ENCODE measurements at regions not wholly inside any gene's neighbourhood (a gene's known extent, or its start where the extent isn't known, plus 50 kb on each side); places are given as distances from the start of the nearest gene placed in this dataset.

DNA sequence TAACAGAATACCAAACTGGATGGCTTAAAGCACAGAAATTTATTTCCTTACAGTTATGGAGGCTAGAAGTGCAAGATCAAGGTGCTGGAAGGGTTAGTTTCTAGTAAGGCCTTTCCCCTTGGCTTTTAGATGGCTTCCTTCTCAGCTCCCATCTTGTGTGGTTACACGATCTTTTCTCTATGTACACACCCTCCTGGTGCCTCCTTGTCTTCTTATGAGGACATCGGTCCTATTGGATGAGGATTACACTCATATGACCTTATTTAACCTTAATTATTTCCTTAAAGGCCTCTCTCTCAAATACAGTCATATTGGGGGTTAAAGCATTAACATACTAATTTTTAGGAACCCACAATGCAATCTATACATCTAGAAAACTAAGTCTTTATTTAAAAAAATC, 787.9 kb upstream of the GALNTL6 start:
- Histone ChIP-seq H3K36me3 (no peaks in the 10 kb centered on the region), H3K4me1 (no peaks in the 10 kb centered on the region), H3K4me3 (no peak overlapping the region), H3K9me3 (no peaks in the 10 kb centered on the region), H3K27me3 (no peaks in the 10 kb centered on the region), H3K27ac (no peak overlapping the region)
- no peak for ATAC-seq
- intact Hi-C loops (cut with DNase I): no loop called here
- no peak for DNase-seq
- TF ChIP-seq, protein P1, sequence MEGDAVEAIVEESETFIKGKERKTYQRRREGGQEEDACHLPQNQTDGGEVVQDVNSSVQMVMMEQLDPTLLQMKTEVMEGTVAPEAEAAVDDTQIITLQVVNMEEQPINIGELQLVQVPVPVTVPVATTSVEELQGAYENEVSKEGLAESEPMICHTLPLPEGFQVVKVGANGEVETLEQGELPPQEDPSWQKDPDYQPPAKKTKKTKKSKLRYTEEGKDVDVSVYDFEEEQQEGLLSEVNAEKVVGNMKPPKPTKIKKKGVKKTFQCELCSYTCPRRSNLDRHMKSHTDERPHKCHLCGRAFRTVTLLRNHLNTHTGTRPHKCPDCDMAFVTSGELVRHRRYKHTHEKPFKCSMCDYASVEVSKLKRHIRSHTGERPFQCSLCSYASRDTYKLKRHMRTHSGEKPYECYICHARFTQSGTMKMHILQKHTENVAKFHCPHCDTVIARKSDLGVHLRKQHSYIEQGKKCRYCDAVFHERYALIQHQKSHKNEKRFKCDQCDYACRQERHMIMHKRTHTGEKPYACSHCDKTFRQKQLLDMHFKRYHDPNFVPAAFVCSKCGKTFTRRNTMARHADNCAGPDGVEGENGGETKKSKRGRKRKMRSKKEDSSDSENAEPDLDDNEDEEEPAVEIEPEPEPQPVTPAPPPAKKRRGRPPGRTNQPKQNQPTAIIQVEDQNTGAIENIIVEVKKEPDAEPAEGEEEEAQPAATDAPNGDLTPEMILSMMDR (IDR thresholded peaks at IDR 0.05): no peak

DNA sequence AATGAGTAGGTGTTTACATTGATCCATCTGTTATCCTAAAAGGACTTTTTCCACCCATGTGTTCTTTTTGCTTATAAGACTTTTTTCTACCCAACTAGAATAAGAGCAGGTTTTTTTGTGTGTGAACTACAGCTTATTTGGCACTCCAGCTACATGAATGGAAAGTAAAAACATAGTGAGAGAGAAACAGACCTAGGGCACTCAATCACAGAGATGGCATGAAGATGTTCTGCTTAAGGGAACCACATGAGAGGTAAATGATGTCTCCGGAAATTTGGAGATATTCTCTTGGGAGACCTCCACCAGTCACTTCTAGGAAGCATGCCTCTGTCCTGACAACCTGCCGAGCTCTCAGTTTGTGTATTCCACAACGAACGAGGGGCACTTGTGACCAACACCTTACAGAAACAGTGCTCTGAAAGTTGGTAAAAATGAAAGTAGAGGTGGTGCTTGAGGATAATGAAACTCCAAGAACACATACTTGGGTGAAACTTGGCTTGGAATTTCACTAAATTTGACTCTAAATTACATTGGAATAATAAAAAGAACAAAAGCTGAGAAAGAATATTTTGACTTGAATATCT, 788.4 kb upstream of the GALNTL6 start:
- H3K9me3 ChIP-seq: no peaks in the 10 kb centered on the region
- TF ChIP-seq, protein P1 (IDR thresholded peaks at IDR 0.05): no peak
- ATAC-seq: no peak
- H3K27me3 ChIP-seq: no peaks in the 10 kb centered on the region
- intact Hi-C loops (cut with DNase I): no loop called here
- no peak overlapping the region for H3K27ac ChIP-seq
- H3K4me1 ChIP-seq: no peaks in the 10 kb centered on the region
- no peaks in the 10 kb centered on the region for H3K36me3 ChIP-seq
- H3K4me3 ChIP-seq: no peak overlapping the region
- no peak for DNase-seq

DNA sequence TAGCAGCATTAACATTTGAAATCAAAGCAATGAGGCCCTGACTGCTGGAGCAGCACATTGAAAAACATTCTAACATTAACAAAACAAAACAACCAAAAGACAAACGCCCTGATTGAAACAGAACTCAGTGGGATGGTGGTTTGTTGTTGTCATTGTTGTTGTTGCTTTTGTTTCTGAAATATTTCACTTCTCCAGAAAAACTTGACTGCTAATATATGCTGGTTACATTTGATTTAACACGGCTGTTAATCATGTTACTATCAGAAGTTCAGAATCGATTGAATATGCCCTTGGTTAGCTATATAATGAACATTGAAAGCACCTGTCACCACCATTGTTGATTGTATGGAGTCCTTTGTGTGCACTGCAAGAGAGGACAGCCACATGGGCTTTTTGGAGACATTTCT, 790.4 kb upstream of the GALNTL6 start:
- Histone ChIP-seq H3K4me1 (no peaks in the 10 kb centered on the region), H3K36me3 (no peaks in the 10 kb centered on the region), H3K27ac (no peak overlapping the region), H3K4me3 (no peak overlapping the region), H3K9me3 (no peaks in the 10 kb centered on the region), H3K27me3 (no peaks in the 10 kb centered on the region)
- DNase-seq (no peak), ATAC-seq (no peak)
- intact Hi-C loops (cut with DNase I): no loop called here
- TF ChIP-seq, protein P1 (IDR thresholded peaks at IDR 0.05): no peak

DNA sequence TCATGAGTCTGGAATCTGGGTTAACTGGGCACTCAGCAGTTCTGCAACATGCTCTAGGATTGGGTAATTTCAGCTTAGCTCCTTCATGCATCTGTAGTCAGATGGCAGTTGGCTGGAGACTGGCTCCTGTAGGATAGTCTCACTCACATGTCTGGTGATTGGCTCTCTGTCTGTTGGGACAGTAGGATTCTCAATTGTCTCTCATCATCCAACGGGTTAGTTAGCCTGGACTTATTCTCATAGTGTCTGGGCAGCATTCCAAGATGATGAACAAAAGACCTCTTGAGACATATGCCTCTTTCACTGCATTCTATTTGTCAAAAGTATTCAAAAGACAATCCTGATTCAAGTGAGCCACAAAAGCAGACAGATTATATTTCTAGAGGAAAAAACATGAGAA, 795.6 kb upstream of the GALNTL6 start:
- Histone ChIP-seq H3K36me3 (no peaks in the 10 kb centered on the region), H3K27ac (no peak overlapping the region), H3K27me3 (no peaks in the 10 kb centered on the region), H3K4me1 (no peaks in the 10 kb centered on the region), H3K4me3 (no peak overlapping the region), H3K9me3 (no peaks in the 10 kb centered on the region)
- DNase-seq (no peak), ATAC-seq (no peak)
- TF ChIP-seq, protein P1 (IDR thresholded peaks at IDR 0.05): no peak
- intact Hi-C loops (cut with DNase I): no loop called here

DNA sequence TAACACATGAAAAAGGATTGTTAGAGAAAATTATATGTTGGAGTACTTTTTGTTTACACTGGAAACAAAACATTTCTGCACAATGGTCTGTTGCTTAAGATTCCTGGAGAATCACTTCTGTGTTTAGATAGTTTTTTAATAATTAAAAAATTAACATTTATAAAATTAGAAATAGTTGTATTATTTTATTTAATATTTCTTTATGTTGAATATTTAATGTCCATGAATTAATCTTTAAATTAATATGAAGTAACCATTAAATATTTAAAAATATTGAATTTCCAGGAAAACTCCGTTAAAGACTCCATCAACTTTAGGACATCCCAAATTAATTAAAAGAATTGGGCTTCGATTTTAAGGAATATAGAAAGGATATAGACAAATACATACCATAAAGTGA, 797.1 kb upstream of the GALNTL6 start:
- Histone ChIP-seq H3K4me3 (no peak overlapping the region), H3K36me3 (no peaks in the 10 kb centered on the region), H3K27ac (no peak overlapping the region), H3K9me3 (no peaks in the 10 kb centered on the region), H3K4me1 (no peaks in the 10 kb centered on the region), H3K27me3 (no peaks in the 10 kb centered on the region)
- no peak for ATAC-seq
- intact Hi-C loops (cut with DNase I): no loop called here
- TF ChIP-seq, protein P1 (IDR thresholded peaks at IDR 0.05): no peak
- no peak for DNase-seq

DNA sequence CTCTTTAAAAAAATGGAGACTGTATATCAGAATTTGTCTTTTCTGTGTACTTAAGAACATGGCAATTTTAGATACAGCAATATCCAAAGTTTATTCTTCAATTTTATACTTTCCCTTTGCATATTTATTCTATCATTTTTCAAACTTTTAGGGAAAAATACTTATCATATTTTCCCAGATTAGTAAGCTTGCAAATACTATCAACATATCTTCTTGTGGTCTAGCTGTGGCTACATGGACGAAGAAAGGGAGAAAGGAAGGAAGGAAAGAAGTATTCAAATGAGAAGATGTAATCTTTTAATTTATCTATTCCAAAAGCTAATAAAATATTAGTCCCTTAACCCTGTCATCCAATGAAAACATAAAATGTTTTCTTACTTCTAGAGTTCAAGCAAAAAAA, 797.8 kb upstream of the GALNTL6 start:
- H3K9me3 ChIP-seq: no peaks in the 10 kb centered on the region
- H3K4me3 ChIP-seq: no peak overlapping the region
- TF ChIP-seq, protein P1 (IDR thresholded peaks at IDR 0.05): no peak
- no peak overlapping the region for H3K27ac ChIP-seq
- no peaks in the 10 kb centered on the region for H3K27me3 ChIP-seq
- intact Hi-C loops (cut with DNase I): no loop called here
- no peak for ATAC-seq
- no peaks in the 10 kb centered on the region for H3K4me1 ChIP-seq
- DNase-seq: no peak
- H3K36me3 ChIP-seq: no peaks in the 10 kb centered on the region
